Spleen (tissue), 7 donors: ENCODE measurements at regions not wholly inside any gene's neighbourhood (a gene's known extent, or its start where the extent isn't known, plus 50 kb on each side); places are given as distances from the start of the nearest gene placed in this dataset.

ENCODE experiments used
- POLR2A ChIP-seq, 3 donors: fragments of 450-650 bp; IDR thresholded peaks; one replicate each; pipeline ENCODE4 v1.5.1; 2017; ENCODE audit warnings: antibody characterized with exemption in 3 of 3, mild to moderate bottlenecking in 1 of 3
- TF ChIP-seq, protein P1 (sequence below), 11 experiments: fragments of 200-600 bp in 7 of 11; fragments of 450-650 bp in 4 of 11; sonication (generic) in 4 of 11; IDR thresholded peaks in 8 of 11; conservative IDR thresholded peaks in 3 of 11; 1 replicate in 7 of 11; 2 replicates in 4 of 11; pipeline versions ENCODE4 v1.4.0 to v1.8.0; 2016 to 2021; ENCODE audit warnings: antibody characterized with exemption in 11 of 11, inconsistent platforms in 4 of 11, mild to moderate bottlenecking in 1 of 11
- donor health status: DM: no; HTN: no; CAD: no; lungs with moderate emphysema.
- donor health status: DM: no; HTN: no; CAD: no.
- donor health status: DM: no; HTN: no; CAD: no.

DNA sequence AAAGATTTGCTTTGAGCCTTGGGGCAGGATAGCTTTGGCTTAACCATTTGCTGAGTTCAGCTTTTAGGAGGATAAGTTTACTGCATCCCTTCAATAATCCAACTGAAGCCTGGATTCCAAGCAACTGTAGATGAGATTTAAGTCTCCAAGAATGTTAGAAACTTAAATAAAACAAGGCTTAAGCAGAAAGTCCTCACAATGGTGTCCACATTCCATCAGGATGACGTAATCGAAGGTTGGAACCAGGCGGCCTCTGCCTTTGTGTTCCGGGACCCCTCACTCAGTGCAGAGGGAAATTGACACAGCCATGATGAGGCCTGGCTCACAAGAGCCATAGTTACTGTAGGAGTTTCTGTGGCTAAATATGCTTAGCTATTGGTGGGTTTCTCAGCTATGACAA, 260.4 kb downstream of the LPIN1 start:
- TF ChIP-seq, protein P1, sequence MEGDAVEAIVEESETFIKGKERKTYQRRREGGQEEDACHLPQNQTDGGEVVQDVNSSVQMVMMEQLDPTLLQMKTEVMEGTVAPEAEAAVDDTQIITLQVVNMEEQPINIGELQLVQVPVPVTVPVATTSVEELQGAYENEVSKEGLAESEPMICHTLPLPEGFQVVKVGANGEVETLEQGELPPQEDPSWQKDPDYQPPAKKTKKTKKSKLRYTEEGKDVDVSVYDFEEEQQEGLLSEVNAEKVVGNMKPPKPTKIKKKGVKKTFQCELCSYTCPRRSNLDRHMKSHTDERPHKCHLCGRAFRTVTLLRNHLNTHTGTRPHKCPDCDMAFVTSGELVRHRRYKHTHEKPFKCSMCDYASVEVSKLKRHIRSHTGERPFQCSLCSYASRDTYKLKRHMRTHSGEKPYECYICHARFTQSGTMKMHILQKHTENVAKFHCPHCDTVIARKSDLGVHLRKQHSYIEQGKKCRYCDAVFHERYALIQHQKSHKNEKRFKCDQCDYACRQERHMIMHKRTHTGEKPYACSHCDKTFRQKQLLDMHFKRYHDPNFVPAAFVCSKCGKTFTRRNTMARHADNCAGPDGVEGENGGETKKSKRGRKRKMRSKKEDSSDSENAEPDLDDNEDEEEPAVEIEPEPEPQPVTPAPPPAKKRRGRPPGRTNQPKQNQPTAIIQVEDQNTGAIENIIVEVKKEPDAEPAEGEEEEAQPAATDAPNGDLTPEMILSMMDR (IDR thresholded peaks at IDR 0.05 in 8 of 11, conservative IDR thresholded peaks at IDR 0.05 in 3 of 11): no peak
- TF ChIP-seq POLR2A (IDR thresholded peaks at IDR 0.05): no peak
